Neural cell (in vitro differentiated cells): ENCODE measurements at regions not wholly inside any gene's neighbourhood (a gene's known extent, or its start where the extent isn't known, plus 50 kb on each side); places are given as distances from the start of the nearest gene placed in this dataset.

Experiments
- CTCF ChIP-seq: fragments of 450-650 bp; IDR thresholded peaks from 2 replicates; pipeline ENCODE4 v1.5.1; 2014; ENCODE audit warnings: antibody characterized with exemption, mild to moderate bottlenecking, moderate library complexity; ENCODE audit not compliant: poor library complexity, severe bottlenecking
- EP300 ChIP-seq: fragments of 450-650 bp; conservative IDR thresholded peaks from 2 replicates; pipeline ENCODE4 v1.6.1; 2014; ENCODE audit warnings: antibody characterized with exemption, mild to moderate bottlenecking, moderate library complexity; ENCODE audit not compliant: poor library complexity, severe bottlenecking
- EZH2 ChIP-seq: fragments of 200-600, 300-800 bp; shearing (Covaris generic), sonication (generic); IDR thresholded peaks from 2 replicates; pipeline ENCODE4 v1.6.1; 2014; ENCODE audit warnings: antibody characterized with exemption, low read length, borderline replicate concordance, mild to moderate bottlenecking; ENCODE audit not compliant: insufficient read depth, poor library complexity, severe bottlenecking
- MXI1 ChIP-seq: fragments of 450-650 bp; conservative IDR thresholded peaks from 2 replicates; pipeline ENCODE4 v1.6.1; 2014; ENCODE audit warnings: antibody characterized with exemption, mild to moderate bottlenecking; ENCODE audit not compliant: poor library complexity, severe bottlenecking
- POLR2AphosphoS5 ChIP-seq: IDR thresholded peaks from 2 replicates; pipeline ENCODE4 v1.6.1; 2012
- RAD21 ChIP-seq: fragments of 450-650 bp; conservative IDR thresholded peaks from 2 replicates; pipeline ENCODE4 v1.6.1; 2014; ENCODE audit warnings: antibody characterized with exemption, mild to moderate bottlenecking, moderate library complexity
- REST ChIP-seq: IDR thresholded peaks from 2 replicates; pipeline ENCODE4 v1.6.1; 2012; ENCODE audit warnings: borderline replicate concordance
- SMC3 ChIP-seq: fragments of 450-650 bp; conservative IDR thresholded peaks from 2 replicates; pipeline ENCODE4 v1.6.1; 2014; ENCODE audit warnings: antibody characterized with exemption, mild to moderate bottlenecking, moderate library complexity; ENCODE audit not compliant: poor library complexity
- TAF1 ChIP-seq: IDR thresholded peaks from 2 replicates; pipeline ENCODE4 v1.6.1; 2012; ENCODE audit warnings: low read depth

GRCh38 chr11:71089571-71089970, 162.8 kb downstream of the SHANK2 start:
- no peak for TF ChIP-seq POLR2AphosphoS5
- TF ChIP-seq CTCF: no peak
- TF ChIP-seq MXI1: no peak
- TF ChIP-seq REST: no peak
- no peak for TF ChIP-seq EZH2
- TF ChIP-seq EP300: no peak
- TF ChIP-seq TAF1: no peak
- TF ChIP-seq SMC3: no peak
- no peak for TF ChIP-seq RAD21
